ENCODE measurements at regions not wholly inside any gene's neighbourhood (a gene's known extent, or its start where the extent isn't known, plus 50 kb on each side); places are given as distances from the start of the nearest gene placed in this dataset.
"Not testable (repeated sequence)": the region's sequence is repeated elsewhere in the genome, so short reads cannot be mapped to it uniquely, and the experiment has no call there.

- H3K4me3 ChIP-seq (ENCODE audit: low read depth, low read length) = no peak overlapping the region
- DNase-seq (ENCODE audit: low read depth) = no peak
Observed at GRCh38 chr9:7439355-7439995, 360.1 kb downstream of the DMAC1 start.

GRCh38 chr9:7436754-7437153, 362.8 kb downstream of the DMAC1 start:
- H3K4me3 ChIP-seq (ENCODE audit: low read depth, low read length) = no peak overlapping the region
- no peak for DNase-seq (ENCODE audit: low read depth)
- no peak for TF ChIP-seq CTCF (IDR thresholded peaks at IDR 0.05; ENCODE audit: low read depth, low read length, missing control alignments)

More at GRCh38 chr9:7439355-7439995, 360.1 kb downstream of the DMAC1 start:
- TF ChIP-seq CTCF (IDR thresholded peaks at IDR 0.05; ENCODE audit: low read depth, low read length, missing control alignments) = no peak

GRCh38 chr9:7433508-7434292, 365.9 kb downstream of the DMAC1 start:
- no peak for TF ChIP-seq CTCF (IDR thresholded peaks at IDR 0.05; ENCODE audit: low read depth, low read length, missing control alignments)
- no peak overlapping the region for H3K4me3 ChIP-seq (ENCODE audit: low read depth, low read length)
- no peak for DNase-seq (ENCODE audit: low read depth)

- DNase-seq (ENCODE audit: low read depth) = no peak
- no peak overlapping the region for H3K4me3 ChIP-seq (ENCODE audit: low read depth, low read length)
- no peak for TF ChIP-seq CTCF (IDR thresholded peaks at IDR 0.05; ENCODE audit: low read depth, low read length, missing control alignments)
Observed at GRCh38 chr9:7432989-7433388, 366.6 kb downstream of the DMAC1 start.

- not testable (repeated sequence) for DNase-seq (ENCODE audit: low read depth); H3K4me3 ChIP-seq (ENCODE audit: low read depth, low read length)
Observed at GRCh38 chr9:7417397-7417796, 382.2 kb downstream of the DMAC1 start.

- no peak for TF ChIP-seq CTCF (IDR thresholded peaks at IDR 0.05; ENCODE audit: low read depth, low read length, missing control alignments)
- H3K4me3 ChIP-seq (ENCODE audit: low read depth, low read length) = no peak overlapping the region
- DNase-seq (ENCODE audit: low read depth) = no peak
Observed at GRCh38 chr9:7415836-7416235, 383.7 kb downstream of the DMAC1 start.

GRCh38 chr9:7408845-7409244, 390.7 kb downstream of the DMAC1 start:
- no peak overlapping the region for H3K4me3 ChIP-seq (ENCODE audit: low read depth, low read length)
- no peak for TF ChIP-seq CTCF (IDR thresholded peaks at IDR 0.05; ENCODE audit: low read depth, low read length, missing control alignments)
- DNase-seq (ENCODE audit: low read depth) = no peak

Data from GM12864 (cell line).